Esophagus muscularis mucosa (tissue), 4 donors: ENCODE measurements at regions not wholly inside any gene's neighbourhood (a gene's known extent, or its start where the extent isn't known, plus 50 kb on each side); places are given as distances from the start of the nearest gene placed in this dataset.
A peak's percentile ranks its signal among the peaks of the same experiment; 100 is the strongest.

Experiments used
- DNase-seq: peaks from one replicate; pipeline ENCODE4 v3.0.0-alpha.2; 2017; ENCODE audit errors: extremely low spot score
- H3K27ac ChIP-seq, 4 donors: fragments of 200-600 bp; sonication (generic); replicated peaks in 1 of 4; 1 replicate in 3 of 4; 2 replicates in 1 of 4; pipeline ENCODE4 v1.5.1; 2016 to 2019; ENCODE audit warnings: mild to moderate bottlenecking in 1 of 4
- H3K27me3 ChIP-seq, 4 donors: fragments of 200-600 bp; sonication (generic); one replicate each; pipeline versions ENCODE4 v1.5.1 to v1.6.0; 2016 to 2019
- H3K36me3 ChIP-seq, 4 donors: fragments of 200-600 bp; sonication (generic); one replicate each; pipeline ENCODE4 v1.5.1; 2016 to 2019
- H3K4me1 ChIP-seq, 4 donors: fragments of 200-600 bp; sonication (generic); one replicate each; pipeline ENCODE4 v1.5.1; 2016 to 2019
- H3K4me3 ChIP-seq, 4 donors: fragments of 200-600 bp; sonication (generic); 1 replicate in 2 of 4; 2 replicates in 2 of 4; pipeline ENCODE4 v1.5.1; 2016 to 2019; ENCODE audit warnings: mild to moderate bottlenecking in 4 of 4, moderate library complexity in 1 of 4
- H3K9me3 ChIP-seq, 4 donors: fragments of 200-600 bp; sonication (generic); 1 replicate in 3 of 4; 2 replicates in 1 of 4; pipeline ENCODE4 v1.5.1; 2016 to 2019
- CTCF ChIP-seq, 3 experiments: fragments of 200-600 bp in 2 of 3; fragments of 450-650 bp in 1 of 3; sonication (generic) in 2 of 3; IDR thresholded peaks; one replicate each; pipeline ENCODE4 v1.5.1; 2017 to 2019; ENCODE audit warnings: antibody characterized with exemption in 3 of 3, mild to moderate bottlenecking in 2 of 3, moderate library complexity in 1 of 3
- EP300 ChIP-seq: sonication (generic); formaldehyde crosslinking; IDR thresholded peaks from one replicate; pipeline ENCODE4 v1.6.1; 2017; ENCODE audit warnings: antibody characterized with exemption
- POLR2A ChIP-seq: fragments of 450-650 bp; IDR thresholded peaks from one replicate; pipeline ENCODE4 v1.6.1; 2017; ENCODE audit warnings: antibody characterized with exemption, moderate library complexity, mild to moderate bottlenecking, low read depth
- POLR2AphosphoS5 ChIP-seq, 2 donors: sonication (generic); formaldehyde crosslinking; IDR thresholded peaks; one replicate each; pipeline ENCODE4 v1.6.1; 2017; ENCODE audit warnings: antibody characterized with exemption in 2 of 2
- WGBS: methylation state at CpG from one replicate; pipeline ENCODE4 v1.1.5; 2018; 5-methylcytosine and 5-hydroxymethylcytosine counted together
- intact Hi-C: fragments of 100-400 bp; cut with DNase I; formaldehyde crosslinking; loops from one replicate; pipeline ENCODE4 v1.15.1; 2023

GRCh38 chr4:24736066-24736465, 59.3 kb upstream of the SOD3 start:
- no peak overlapping the region for H3K4me3 ChIP-seq
- no peaks in the 10 kb centered on the region for H3K27me3 ChIP-seq
- peaks cover 8 to 27% (median 24%) of the 10 kb centered on the region in 4 donors for H3K4me1 ChIP-seq
- TF ChIP-seq CTCF (IDR thresholded peaks at IDR 0.05) (peak in 1 of 3 experiments; percentile 29), POLR2A (no peak), POLR2AphosphoS5 (IDR thresholded peaks at IDR 0.05) (no peak), EP300 (no peak)
- intact Hi-C loops: loop anchor here (5.0 kb wide), 1 partner anchor 41 kb away; no protein-coding TSS in a partner anchor
- peaks cover 0 to 7% (median 0%) of the 10 kb centered on the region in 4 donors for H3K9me3 ChIP-seq
- DNase-seq: no peak
- H3K27ac ChIP-seq: no peak overlapping the region
- no peaks in the 10 kb centered on the region for H3K36me3 ChIP-seq
- WGBS: 76% methylated on average over 5 of the region's 5 CpGs

GRCh38 chr4:24741910-24742309, 53.5 kb upstream of the SOD3 start:
- DNase-seq: no peak
- 69% methylated on average over 5 of the region's 5 CpGs for WGBS
- no peak overlapping the region for H3K4me3 ChIP-seq
- no peaks in the 10 kb centered on the region for H3K27me3 ChIP-seq
- H3K27ac ChIP-seq: peak overlapping the region; percentile 4 to 37 (median 27)
- H3K4me1 ChIP-seq: peaks cover 0 to 42% (median 29%) of the 10 kb centered on the region in 4 donors
- TF ChIP-seq CTCF (IDR thresholded peaks at IDR 0.05) (no peak), POLR2AphosphoS5 (IDR thresholded peaks at IDR 0.05) (no peak), EP300 (no peak), POLR2A (no peak)
- H3K9me3 ChIP-seq: peaks cover 0 to 7% (median 0%) of the 10 kb centered on the region in 4 donors
- no peaks in the 10 kb centered on the region for H3K36me3 ChIP-seq
- intact Hi-C loops: no loop called here

GRCh38 chr4:24742335-24742734, 53.0 kb upstream of the SOD3 start:
- no peak for DNase-seq
- H3K9me3 ChIP-seq: peaks cover 0 to 6% (median 0%) of the 10 kb centered on the region in 4 donors
- intact Hi-C loops: no loop called here
- H3K4me1 ChIP-seq: peaks cover 0 to 42% (median 29%) of the 10 kb centered on the region in 4 donors
- no peaks in the 10 kb centered on the region for H3K27me3 ChIP-seq
- peak overlapping the region; percentile 4 to 37 (median 27) for H3K27ac ChIP-seq
- no peak overlapping the region for H3K4me3 ChIP-seq
- TF ChIP-seq EP300 (no peak), CTCF (IDR thresholded peaks at IDR 0.05) (no peak), POLR2A (no peak), POLR2AphosphoS5 (IDR thresholded peaks at IDR 0.05) (no peak)
- 84% methylated on average over 2 of the region's 2 CpGs for WGBS
- no peaks in the 10 kb centered on the region for H3K36me3 ChIP-seq

- WGBS: 82% methylated on average over 5 of the region's 5 CpGs
- no peak overlapping the region for H3K4me3 ChIP-seq
- intact Hi-C loops: no loop called here
- H3K4me1 ChIP-seq: peaks cover 0 to 42% (median 29%) of the 10 kb centered on the region in 4 donors
- H3K9me3 ChIP-seq: peaks cover 0 to 1% (median 0%) of the 10 kb centered on the region in 4 donors
- H3K27me3 ChIP-seq: no peaks in the 10 kb centered on the region
- TF ChIP-seq EP300 (no peak), CTCF (IDR thresholded peaks at IDR 0.05) (no peak), POLR2A (no peak), POLR2AphosphoS5 (IDR thresholded peaks at IDR 0.05) (no peak)
- H3K27ac ChIP-seq: peak overlapping the region in 2 of 4 donors; percentile 36 to 74
- no peaks in the 10 kb centered on the region for H3K36me3 ChIP-seq
- no peak for DNase-seq
Observed at GRCh38 chr4:24742773-24743172, 52.6 kb upstream of the SOD3 start.

GRCh38 chr4:24743206-24743605, 52.2 kb upstream of the SOD3 start:
- no peak for DNase-seq
- TF ChIP-seq POLR2AphosphoS5 (IDR thresholded peaks at IDR 0.05) (no peak), EP300 (no peak), POLR2A (no peak), CTCF (IDR thresholded peaks at IDR 0.05) (no peak)
- 66% methylated on average over 5 of the region's 5 CpGs for WGBS
- Histone ChIP-seq H3K27me3 (no peaks in the 10 kb centered on the region), H3K27ac (peak overlapping the region in 3 of 4 donors; percentile 36 to 74 (median 58)), H3K36me3 (no peaks in the 10 kb centered on the region), H3K4me3 (no peak overlapping the region), H3K4me1 (peaks cover 0 to 42% (median 29%) of the 10 kb centered on the region in 4 donors), H3K9me3 (no peaks in the 10 kb centered on the region)
- intact Hi-C loops: no loop called here
